GM12872 (cell line): ENCODE measurements at regions not wholly inside any gene's neighbourhood (a gene's known extent, or its start where the extent isn't known, plus 50 kb on each side); places are given as distances from the start of the nearest gene placed in this dataset.

ENCODE experiments used
- CTCF ChIP-seq: IDR thresholded peaks from 3 replicates; pipeline ENCODE4 v1.5.1; 2011; ENCODE audit warnings: low read depth, mild to moderate bottlenecking, low read length, moderate library complexity; ENCODE audit not compliant: insufficient read depth

GRCh38 chr22:49106842-49107152 lies 720.9 kb downstream of the BRD1 start:
- no peak for TF ChIP-seq CTCF

- TF ChIP-seq CTCF = no peak
Measured at GRCh38 chr22:49106096-49106841, 721.4 kb downstream of the BRD1 start.

GRCh38 chr22:49104434-49104833 lies 723.2 kb downstream of the BRD1 start:
- TF ChIP-seq CTCF = no peak

- TF ChIP-seq CTCF = no peak
Measured at GRCh38 chr22:49103314-49104059, 724.2 kb downstream of the BRD1 start.

- TF ChIP-seq CTCF = no peak
Measured at GRCh38 chr22:49102367-49102766, 725.3 kb downstream of the BRD1 start.

- TF ChIP-seq CTCF = no peak
Measured at GRCh38 chr22:49101873-49102272, 725.8 kb downstream of the BRD1 start.

GRCh38 chr22:49101225-49101624 lies 726.4 kb downstream of the BRD1 start:
- no peak for TF ChIP-seq CTCF
